IMR-90 (cell line): ENCODE measurements at regions not wholly inside any gene's neighbourhood (a gene's known extent, or its start where the extent isn't known, plus 50 kb on each side); places are given as distances from the start of the nearest gene placed in this dataset.

Source experiments
- ATAC-seq: fragments of 200-7000 bp; cut with Tn5 transposase; 2 replicates; pipeline ENCODE4 v1.9.1; 2020; ENCODE audit warnings: low read depth, mild to moderate bottlenecking, moderate library complexity
- BruUV-seq: library from RNA; stranded (reverse); fragments of 400-500 nt; replicated peaks from 2 replicates; lab custom pipeline; 2021; lab: Mats Ljungman, UMichigan
- CTCF ChIA-PET: fragments of 300-600 bp; formaldehyde crosslinking; extraction: SDS; loops from one replicate; lab custom pipeline; 2021; ENCODE audit warnings: antibody characterized with exemption; lab: Yijun Ruan, JAX
- POLR2A ChIA-PET: fragments of 300-600 bp; sonication (Branson Sonifier 250); formaldehyde crosslinking; loops from one replicate; lab custom pipeline; 2022; ENCODE audit warnings: antibody characterized with exemption; ENCODE audit not compliant: unreplicated experiment; lab: Charles Lee
- DNase-seq: peaks from one replicate; pipeline ENCODE4 v3.0.0; 2013
- H2AFZ ChIP-seq: replicated peaks from 2 replicates; pipeline ENCODE3; 2013; ENCODE audit warnings: low read length, mild to moderate bottlenecking; ENCODE audit not compliant: poor library complexity
- H2AK5ac ChIP-seq: 2 replicates; pipeline ENCODE4 v1.6.1; 2013; ENCODE audit warnings: low read depth, low read length, inconsistent platforms
- H2AK9ac ChIP-seq: replicated peaks from 2 replicates; pipeline ENCODE3; 2013; ENCODE audit warnings: mild to moderate bottlenecking, low read depth, low read length, moderate library complexity; ENCODE audit not compliant: poor library complexity
- H2BK120ac ChIP-seq: 2 replicates; pipeline ENCODE4 v1.6.1; 2013; ENCODE audit warnings: low read depth, low read length, inconsistent platforms
- H2BK15ac ChIP-seq: 3 replicates; pipeline ENCODE4 v1.6.1; 2013; ENCODE audit warnings: low read depth, low read length, inconsistent platforms
- H2BK20ac ChIP-seq: 2 replicates; pipeline ENCODE4 v1.6.1; 2013; ENCODE audit warnings: low read depth, mild to moderate bottlenecking, inconsistent platforms, low read length, moderate library complexity
- H2BK5ac ChIP-seq: 2 replicates; pipeline ENCODE4 v1.6.1; 2013; ENCODE audit warnings: mild to moderate bottlenecking, low read depth, low read length, inconsistent platforms; ENCODE audit not compliant: poor library complexity, severe bottlenecking
- H3K14ac ChIP-seq: replicated peaks from 2 replicates; pipeline ENCODE4 v1.6.1; 2013; ENCODE audit warnings: low read depth, low read length, inconsistent platforms
- H3K18ac ChIP-seq: 2 replicates; pipeline ENCODE4 v1.6.1; 2013; ENCODE audit warnings: low read depth, low read length, control low read depth
- H3K23ac ChIP-seq: 2 replicates; pipeline ENCODE4 v1.6.1; 2013; ENCODE audit warnings: low read depth, low read length, inconsistent platforms
- H3K27ac ChIP-seq: 2 replicates; pipeline ENCODE4 v1.5.1; 2013; ENCODE audit warnings: mild to moderate bottlenecking, control low read depth, low read length; ENCODE audit not compliant: insufficient read depth
- H3K27me3 ChIP-seq: 2 replicates; pipeline ENCODE4 v1.6.1; 2013; ENCODE audit warnings: low read length; ENCODE audit not compliant: control insufficient read depth, insufficient read depth
- H3K36me3 ChIP-seq: 2 replicates; pipeline ENCODE4 v1.6.1; 2013; ENCODE audit warnings: low read length, mixed read lengths; ENCODE audit not compliant: control insufficient read depth, insufficient read depth
- H3K4ac ChIP-seq: 2 replicates; pipeline ENCODE4 v1.6.1; 2013; ENCODE audit warnings: low read depth, low read length, inconsistent platforms
- H3K4me1 ChIP-seq: 2 replicates; pipeline ENCODE4 v1.6.1; 2013; ENCODE audit warnings: low read length, mixed read lengths; ENCODE audit not compliant: control insufficient read depth, insufficient read depth
- H3K4me2 ChIP-seq: 2 replicates; pipeline ENCODE4 v1.6.1; 2013; ENCODE audit warnings: low read depth, mild to moderate bottlenecking, control low read depth, low read length, moderate library complexity
- H3K4me3 ChIP-seq: 2 replicates; pipeline ENCODE4 v1.5.1; 2013; ENCODE audit warnings: low read depth, mild to moderate bottlenecking, control low read depth, low read length, moderate library complexity; ENCODE audit not compliant: insufficient read depth
- H3K56ac ChIP-seq: 2 replicates; pipeline ENCODE4 v1.6.1; 2013; ENCODE audit warnings: low read length, inconsistent platforms; ENCODE audit not compliant: insufficient read depth; ENCODE audit errors: extremely low read depth
- H3K79me1 ChIP-seq, 2 experiments: 2 replicates each; pipeline ENCODE4 v1.6.1; 2013; ENCODE audit warnings: low read length in 2 of 2, inconsistent platforms in 1 of 2, low read depth in 1 of 2
- H3K9ac ChIP-seq: 2 replicates; pipeline ENCODE4 v1.6.1; 2013; ENCODE audit warnings: low read depth, low read length, control low read depth
- H3K9me1 ChIP-seq: 2 replicates; pipeline ENCODE4 v1.6.1; 2013; ENCODE audit warnings: low read length, inconsistent platforms; ENCODE audit not compliant: insufficient read depth
- H3K9me3 ChIP-seq: 2 replicates; pipeline ENCODE4 v1.6.1; 2013; ENCODE audit warnings: low read length; ENCODE audit not compliant: control insufficient read depth, insufficient read depth
- H4K20me1 ChIP-seq: 2 replicates; pipeline ENCODE4 v1.6.1; 2013; ENCODE audit warnings: low read length, inconsistent platforms; ENCODE audit not compliant: insufficient read depth
- H4K5ac ChIP-seq: 2 replicates; pipeline ENCODE4 v1.6.1; 2013; ENCODE audit warnings: mild to moderate bottlenecking, low read depth, low read length, control low read depth
- H4K8ac ChIP-seq, 2 experiments: 2 replicates each; pipeline ENCODE4 v1.6.1; 2013; ENCODE audit warnings: low read depth in 2 of 2, low read length in 2 of 2, control low read depth in 1 of 2, inconsistent platforms in 1 of 2
- H4K91ac ChIP-seq: 2 replicates; pipeline ENCODE4 v1.6.1; 2013; ENCODE audit warnings: low read depth, low read length, inconsistent platforms; ENCODE audit not compliant: insufficient read depth
- FOS ChIP-seq: fragments of 150-350 bp; IDR thresholded peaks from 2 replicates; pipeline ENCODE4 v1.6.1; 2016; ENCODE audit warnings: low read depth, low read length
- MXI1 ChIP-seq: IDR thresholded peaks from 2 replicates; pipeline ENCODE4 v1.6.1; 2012; ENCODE audit warnings: low read depth, mild to moderate bottlenecking, low read length, moderate library complexity, borderline replicate concordance
- RFX5 ChIP-seq: IDR thresholded peaks from 2 replicates; pipeline ENCODE4 v1.8.0; 2012; ENCODE audit warnings: low read depth, mild to moderate bottlenecking, low read length, moderate library complexity
- WGBS, 2 experiments: methylation state at CpG; one replicate each; pipeline versions ENCODE4 v1.1.5 to v1.1.7; 2013; ENCODE audit warnings: missing lambda C conversion rate in 2 of 2; ENCODE audit not compliant: insufficient read length in 1 of 2; ENCODE audit errors: extremely low coverage in 2 of 2; 5-methylcytosine and 5-hydroxymethylcytosine counted together
- dilution Hi-C: fragments of 300-500 bp; cut with HindIII; formaldehyde crosslinking; loops from one replicate; pipeline ENCODE4 v1.14.3; 2018; ENCODE audit warnings: low sequenced_read_pairs; ENCODE audit not compliant: unreplicated experiment
- in situ Hi-C: fragments of 300-500 bp; cut with MboI; formaldehyde crosslinking; loops from 3 replicates; pipeline ENCODE4 v1.14.3; 2019; ENCODE audit warnings: low sequenced_read_pairs, inconsistent platforms, mixed read lengths
- intact Hi-C: fragments of 100-400 bp; cut with micrococcal nuclease; formaldehyde crosslinking; loops from 2 replicates; pipeline ENCODE4 v1.10.0; 2022

DNA sequence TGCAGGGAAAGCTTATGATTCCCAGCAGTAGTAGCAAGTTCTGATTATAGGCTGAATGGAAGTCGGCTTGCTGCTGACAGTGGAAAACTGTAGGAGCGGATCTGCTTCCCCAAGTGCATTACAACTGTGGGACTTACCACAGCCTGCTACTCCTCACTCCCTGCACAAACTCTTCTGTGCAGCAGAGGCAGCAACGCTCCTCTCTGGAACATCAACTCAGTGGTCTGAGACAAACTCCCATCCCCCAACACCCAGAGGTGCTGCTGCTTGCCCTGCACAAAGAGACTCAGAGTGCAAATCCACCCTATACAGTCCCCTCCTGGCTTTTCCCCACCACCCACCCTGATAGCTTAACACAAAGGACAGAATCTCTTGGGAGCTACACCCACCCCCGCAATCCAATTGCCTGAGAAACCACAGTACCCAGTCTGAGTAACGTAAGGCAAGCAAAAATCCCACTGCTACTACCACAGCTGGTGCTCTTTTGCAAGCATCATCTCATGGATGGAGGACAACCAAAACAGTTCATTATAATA, 1455.2 kb downstream of the AMY1C start:
- dilution Hi-C loops (no loop called here), intact Hi-C loops (no loop called here)
- CTCF ChIA-PET, result no interaction called here

More for the DNA sequence above, 1455.2 kb downstream of the AMY1C start:
- Histone ChIP-seq H3K14ac (no peak overlapping the region), H3K4ac (no peak overlapping the region), H3K79me1 (no peaks in the 10 kb centered on the region), H2AK9ac (no peak overlapping the region), H3K18ac (no peak overlapping the region), H2BK20ac (no peak overlapping the region), H4K20me1 (no peaks in the 10 kb centered on the region), H4K91ac (no peak overlapping the region), H3K9me3 (peaks cover 19% of the 10 kb centered on the region), H4K8ac (no peak overlapping the region), H3K9me1 (no peaks in the 10 kb centered on the region), H2BK120ac (no peak overlapping the region), H3K27me3 (no peaks in the 10 kb centered on the region), H3K56ac (no peak overlapping the region), H3K36me3 (no peaks in the 10 kb centered on the region), H4K5ac (no peak overlapping the region), H2AFZ (no peak overlapping the region), H2AK5ac (no peak overlapping the region), H3K27ac (no peak overlapping the region), H2BK15ac (no peak overlapping the region), H2BK5ac (no peak overlapping the region), H3K9ac (no peak overlapping the region), H3K4me1 (no peaks in the 10 kb centered on the region), H3K4me2 (no peak overlapping the region), H3K23ac (no peak overlapping the region), H3K4me3 (no peak overlapping the region)
- DNase-seq (no peak), ATAC-seq (no peak)
- in situ Hi-C loops, result no loop called here
- 80% methylated on average over 1 of the region's 5 CpGs; no CpG with 5 or more reads in 1 of the 2 experiments for WGBS, 2 experiments
- TF ChIP-seq RFX5 (no peak), FOS (no peak), MXI1 (no peak)
- POLR2A ChIA-PET, result no interaction called here
- BruUV-seq, result no TSS peak
